Mesothelial cell of epicardium (in vitro differentiated cells): ENCODE measurements at regions not wholly inside any gene's neighbourhood (a gene's known extent, or its start where the extent isn't known, plus 50 kb on each side); places are given as distances from the start of the nearest gene placed in this dataset.
A peak's percentile ranks its signal among the peaks of the same experiment; 100 is the strongest.

Experiments used
- DNase-seq, 2 experiments: peaks; one replicate each; pipeline ENCODE4 v3.0.0; 2021; ENCODE audit warnings: low spot score in 2 of 2; ENCODE audit not compliant: unreplicated experiment in 2 of 2
- H3K27ac Mint-ChIP-seq: 2 replicates; pipeline ENCODE4 v1.8.0; 2021; ENCODE audit warnings: mixed read lengths
- H3K27me3 Mint-ChIP-seq: 2 replicates; pipeline ENCODE4 v1.8.0; 2021; ENCODE audit warnings: low read depth, mixed read lengths
- H3K36me3 Mint-ChIP-seq: 2 replicates; pipeline ENCODE4 v1.8.0; 2021; ENCODE audit warnings: mixed read lengths
- H3K4me1 Mint-ChIP-seq: 2 replicates; pipeline ENCODE4 v1.8.0; 2021; ENCODE audit warnings: mixed read lengths
- H3K4me3 Mint-ChIP-seq: 2 replicates; pipeline ENCODE4 v1.8.0; 2021; ENCODE audit warnings: mild to moderate bottlenecking, moderate library complexity, mixed read lengths
- H3K9me3 Mint-ChIP-seq: 2 replicates; pipeline ENCODE4 v1.8.0; 2021; ENCODE audit warnings: mixed read lengths
- TF ChIP-seq, protein P1 (sequence below): fragments of 200-600 bp; sonication (generic); IDR thresholded peaks from one replicate; pipeline ENCODE4 v1.5.0; 2021; ENCODE audit warnings: antibody characterized with exemption; ENCODE audit not compliant: unreplicated experiment

DNA sequence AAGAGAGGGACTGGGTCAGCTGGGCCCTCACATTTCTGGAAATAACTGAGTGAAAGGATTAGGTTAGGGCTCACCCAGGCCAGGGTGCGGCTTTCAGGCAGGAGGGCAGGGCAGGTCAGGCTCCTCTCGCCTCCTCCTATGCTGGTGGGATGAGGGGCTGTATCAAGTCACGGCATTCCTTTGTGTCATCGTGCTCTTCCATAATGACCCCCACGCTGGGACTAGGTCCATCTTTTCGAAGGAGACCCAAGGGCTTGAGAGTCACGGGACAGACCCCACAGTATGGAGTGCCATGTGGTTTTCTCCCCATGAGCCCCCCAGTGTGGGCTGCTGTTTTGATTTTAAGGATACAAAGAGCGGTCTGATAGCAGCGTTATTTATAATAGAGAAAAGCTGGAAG, 137.8 kb upstream of the COPS8 start:
- H3K4me1 Mint-ChIP-seq, result peaks cover 16% of the 10 kb centered on the region
- H3K4me3 Mint-ChIP-seq, result no peak overlapping the region
- H3K9me3 Mint-ChIP-seq, result peaks cover 12% of the 10 kb centered on the region
- peaks cover 10% of the 10 kb centered on the region for H3K36me3 Mint-ChIP-seq
- no peaks in the 10 kb centered on the region for H3K27me3 Mint-ChIP-seq
- DNase-seq, result no peak
- TF ChIP-seq, protein P1, sequence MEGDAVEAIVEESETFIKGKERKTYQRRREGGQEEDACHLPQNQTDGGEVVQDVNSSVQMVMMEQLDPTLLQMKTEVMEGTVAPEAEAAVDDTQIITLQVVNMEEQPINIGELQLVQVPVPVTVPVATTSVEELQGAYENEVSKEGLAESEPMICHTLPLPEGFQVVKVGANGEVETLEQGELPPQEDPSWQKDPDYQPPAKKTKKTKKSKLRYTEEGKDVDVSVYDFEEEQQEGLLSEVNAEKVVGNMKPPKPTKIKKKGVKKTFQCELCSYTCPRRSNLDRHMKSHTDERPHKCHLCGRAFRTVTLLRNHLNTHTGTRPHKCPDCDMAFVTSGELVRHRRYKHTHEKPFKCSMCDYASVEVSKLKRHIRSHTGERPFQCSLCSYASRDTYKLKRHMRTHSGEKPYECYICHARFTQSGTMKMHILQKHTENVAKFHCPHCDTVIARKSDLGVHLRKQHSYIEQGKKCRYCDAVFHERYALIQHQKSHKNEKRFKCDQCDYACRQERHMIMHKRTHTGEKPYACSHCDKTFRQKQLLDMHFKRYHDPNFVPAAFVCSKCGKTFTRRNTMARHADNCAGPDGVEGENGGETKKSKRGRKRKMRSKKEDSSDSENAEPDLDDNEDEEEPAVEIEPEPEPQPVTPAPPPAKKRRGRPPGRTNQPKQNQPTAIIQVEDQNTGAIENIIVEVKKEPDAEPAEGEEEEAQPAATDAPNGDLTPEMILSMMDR, result no peak
- no peak overlapping the region for H3K27ac Mint-ChIP-seq

DNA sequence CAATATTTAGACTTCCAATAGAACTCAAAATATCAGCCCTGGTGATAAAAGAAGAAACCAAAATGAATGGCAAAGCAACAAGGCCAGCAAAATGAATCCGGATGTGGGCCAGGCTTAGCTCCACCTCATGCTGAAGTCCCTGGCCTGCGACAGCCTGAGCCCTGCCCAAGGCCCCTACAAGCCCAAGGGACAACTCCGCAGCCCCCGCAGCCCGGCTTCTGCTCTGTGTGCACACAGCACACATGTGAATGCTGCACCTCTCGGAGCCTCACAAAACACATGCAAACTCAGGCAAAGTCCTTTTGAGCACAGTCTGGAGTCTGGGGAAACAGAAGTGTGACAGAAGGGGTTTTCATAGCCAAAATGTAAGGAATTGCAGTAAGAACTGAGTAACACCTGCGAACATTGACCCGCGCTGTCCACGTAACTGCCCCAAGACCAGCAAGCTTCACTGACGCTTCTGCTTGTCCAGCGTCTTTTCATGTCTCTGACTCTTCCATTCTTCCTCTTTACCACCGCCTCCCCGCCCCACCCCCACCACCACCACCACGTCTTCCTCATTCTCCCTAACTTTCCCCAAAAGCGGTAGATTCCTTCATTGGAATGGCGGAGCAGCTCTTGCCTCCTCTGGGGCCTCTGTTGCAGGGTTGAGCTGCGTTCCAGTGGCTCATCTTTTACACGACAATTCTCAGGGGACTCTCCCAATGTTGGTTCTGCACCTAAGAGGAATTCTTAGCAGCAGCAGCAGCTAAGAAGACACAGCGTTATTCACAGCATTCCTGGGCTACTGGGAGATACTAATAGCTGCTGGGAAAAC, 136.4 kb upstream of the COPS8 start:
- Mint-ChIP-seq H3K4me3 (no peak overlapping the region), H3K9me3 (peaks cover 12% of the 10 kb centered on the region), H3K36me3 (peaks cover 10% of the 10 kb centered on the region), H3K27me3 (no peaks in the 10 kb centered on the region), H3K27ac (no peak overlapping the region), H3K4me1 (peaks cover 19% of the 10 kb centered on the region)
- TF ChIP-seq, protein P1, result no peak
- DNase-seq, result no peak

DNA sequence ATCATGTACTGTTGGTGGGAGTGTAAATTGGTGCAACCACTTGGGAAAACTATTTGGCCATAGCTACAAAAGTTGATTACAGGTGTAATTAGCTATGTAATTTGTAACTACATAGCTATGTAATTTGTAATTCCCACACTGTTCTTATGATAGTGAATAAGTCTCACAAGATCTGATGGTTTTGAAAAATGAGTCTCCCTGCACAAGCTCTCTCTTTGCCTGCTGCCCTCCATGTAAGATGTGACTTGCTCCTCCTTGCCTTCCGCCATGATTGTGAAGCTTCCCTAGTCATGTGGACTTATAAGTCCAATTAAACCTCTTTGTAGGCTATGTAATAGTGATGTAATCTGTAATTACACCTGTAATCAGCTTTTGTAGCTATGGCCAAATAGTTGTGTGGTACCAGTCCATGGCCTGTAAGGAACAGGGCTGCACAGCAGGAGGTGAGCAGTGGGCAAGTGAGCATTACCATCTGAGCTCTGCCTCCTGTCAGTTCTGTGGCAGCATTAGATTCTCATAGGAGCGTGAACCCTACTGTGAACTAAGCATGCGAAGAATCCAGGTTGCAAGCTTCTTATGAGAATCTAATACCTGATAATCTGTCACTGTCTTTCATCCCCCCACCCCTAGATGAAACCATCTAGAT, 133.7 kb upstream of the COPS8 start:
- no peak overlapping the region for H3K27ac Mint-ChIP-seq
- TF ChIP-seq, protein P1, result no peak
- peaks cover 10% of the 10 kb centered on the region for H3K36me3 Mint-ChIP-seq
- no peak overlapping the region for H3K4me3 Mint-ChIP-seq
- no peaks in the 10 kb centered on the region for H3K27me3 Mint-ChIP-seq
- peaks cover 38% of the 10 kb centered on the region for H3K4me1 Mint-ChIP-seq
- H3K9me3 Mint-ChIP-seq, result peaks cover 12% of the 10 kb centered on the region
- no peak for DNase-seq

DNA sequence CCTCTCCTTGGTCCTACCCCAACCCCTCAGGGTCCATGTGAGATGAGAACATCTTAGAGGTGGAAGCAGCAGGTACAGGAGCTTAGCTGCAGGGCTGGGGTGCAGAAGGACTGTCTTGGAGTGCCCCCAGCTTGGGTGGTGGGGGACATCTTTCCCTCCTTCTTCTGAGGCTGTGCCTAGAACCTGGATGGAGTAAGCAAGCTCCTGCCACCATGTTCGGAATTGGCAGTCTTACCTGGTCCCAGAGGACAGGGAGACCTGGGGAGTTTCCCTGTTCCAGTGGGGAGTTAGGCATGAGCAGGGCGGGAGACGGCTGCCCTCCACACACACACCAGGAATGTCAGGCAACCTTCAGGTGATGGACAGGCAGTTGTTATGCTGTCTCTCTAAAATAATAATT, 131.0 kb upstream of the COPS8 start:
- no peaks in the 10 kb centered on the region for H3K27me3 Mint-ChIP-seq
- TF ChIP-seq, protein P1, result no peak
- peaks cover 14% of the 10 kb centered on the region for H3K9me3 Mint-ChIP-seq
- peak overlapping the region; percentile 36 for H3K27ac Mint-ChIP-seq
- peaks cover 41% of the 10 kb centered on the region for H3K4me1 Mint-ChIP-seq
- no peak overlapping the region for H3K4me3 Mint-ChIP-seq
- DNase-seq, result no peak
- H3K36me3 Mint-ChIP-seq, result peaks cover 12% of the 10 kb centered on the region

DNA sequence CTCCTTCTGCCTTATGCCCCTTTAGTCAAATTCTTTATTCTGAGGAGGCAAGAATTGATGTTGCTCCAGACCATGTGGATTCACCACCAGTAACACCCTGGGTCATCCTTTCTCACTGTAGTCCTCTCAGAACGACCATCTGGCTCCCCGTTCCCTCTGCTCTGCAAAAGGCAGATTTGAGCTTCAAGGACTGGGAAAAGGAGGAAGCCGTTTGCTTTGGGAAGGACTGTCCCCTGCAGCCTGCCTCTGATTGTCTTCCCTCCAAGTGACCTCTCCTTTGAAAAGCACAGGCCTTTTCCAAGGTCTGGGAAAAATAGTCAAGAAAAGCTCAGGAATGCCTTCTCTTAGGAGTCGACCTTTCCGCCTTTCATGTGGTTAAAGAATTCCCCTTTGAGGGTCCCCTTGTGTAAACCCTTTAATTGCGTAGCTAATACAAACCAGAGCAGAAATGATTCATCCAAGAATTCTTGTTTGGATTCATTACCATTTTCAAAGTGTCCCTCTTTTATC, 130.1 kb upstream of the COPS8 start:
- peaks cover 38% of the 10 kb centered on the region for H3K4me1 Mint-ChIP-seq
- H3K36me3 Mint-ChIP-seq, result peaks cover 19% of the 10 kb centered on the region
- TF ChIP-seq, protein P1, result no peak
- H3K27me3 Mint-ChIP-seq, result no peaks in the 10 kb centered on the region
- H3K27ac Mint-ChIP-seq, result peak overlapping the region; percentile 87
- DNase-seq, result no peak
- peaks cover 20% of the 10 kb centered on the region for H3K9me3 Mint-ChIP-seq
- H3K4me3 Mint-ChIP-seq, result no peak overlapping the region
